GM18951 (cell line): ENCODE measurements at regions not wholly inside any gene's neighbourhood (a gene's known extent, or its start where the extent isn't known, plus 50 kb on each side); places are given as distances from the start of the nearest gene placed in this dataset.
"Not testable (repeated sequence)": the region's sequence is repeated elsewhere in the genome, so short reads cannot be mapped to it uniquely, and the experiment has no call there.

Experiments used
- POLR2A ChIP-seq: IDR thresholded peaks from 4 replicates; pipeline ENCODE4 v1.6.1; 2011; ENCODE audit warnings: mild to moderate bottlenecking; ENCODE audit not compliant: insufficient read length, insufficient read depth; ENCODE audit errors: extremely low read depth
- in situ Hi-C: fragments of 300-500 bp; cut with MboI; formaldehyde crosslinking; loops from one replicate; pipeline ENCODE4 v1.12.0; 2022; ENCODE audit warnings: low sequenced_read_pairs, mixed read lengths, inconsistent platforms; ENCODE audit not compliant: unreplicated experiment

DNA sequence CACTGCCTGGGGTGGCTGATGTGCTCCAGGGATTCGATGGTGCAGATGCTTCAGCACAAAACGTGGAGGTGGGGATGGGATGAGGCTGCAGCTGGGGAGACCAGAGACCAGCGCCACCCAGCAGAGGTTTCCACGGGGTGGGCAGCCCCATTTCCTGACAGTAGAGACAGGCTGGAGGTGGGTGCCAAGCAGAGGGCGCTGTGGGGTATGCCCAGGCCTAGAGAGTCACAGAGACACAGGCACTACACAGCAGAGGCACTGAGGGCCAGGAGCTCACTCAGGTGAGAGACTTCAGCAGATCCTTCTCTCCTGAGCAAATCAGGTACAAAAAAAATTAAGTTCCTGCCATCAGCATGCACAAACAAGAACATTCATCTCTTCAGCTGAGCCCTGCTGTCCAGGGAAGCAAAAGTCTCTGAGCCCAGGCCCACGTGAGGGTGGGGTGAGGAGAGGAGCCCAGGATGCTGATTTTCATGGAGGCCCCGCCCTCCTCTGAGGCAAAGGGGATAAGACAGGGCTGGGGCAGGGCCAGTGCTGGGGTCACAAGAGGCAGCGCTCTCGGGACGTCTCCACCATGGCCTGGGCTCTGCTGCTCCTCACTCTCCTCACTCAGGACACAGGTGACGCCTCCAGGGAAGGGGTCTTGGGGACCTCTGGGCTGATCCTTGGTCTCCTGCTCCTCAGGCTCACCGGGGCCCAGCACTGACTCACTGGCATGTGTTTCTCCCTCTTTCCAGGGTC lies 53.1 kb downstream of the GGTLC2 start:
- in situ Hi-C loops = no loop called here
- no peak for TF ChIP-seq POLR2A

DNA sequence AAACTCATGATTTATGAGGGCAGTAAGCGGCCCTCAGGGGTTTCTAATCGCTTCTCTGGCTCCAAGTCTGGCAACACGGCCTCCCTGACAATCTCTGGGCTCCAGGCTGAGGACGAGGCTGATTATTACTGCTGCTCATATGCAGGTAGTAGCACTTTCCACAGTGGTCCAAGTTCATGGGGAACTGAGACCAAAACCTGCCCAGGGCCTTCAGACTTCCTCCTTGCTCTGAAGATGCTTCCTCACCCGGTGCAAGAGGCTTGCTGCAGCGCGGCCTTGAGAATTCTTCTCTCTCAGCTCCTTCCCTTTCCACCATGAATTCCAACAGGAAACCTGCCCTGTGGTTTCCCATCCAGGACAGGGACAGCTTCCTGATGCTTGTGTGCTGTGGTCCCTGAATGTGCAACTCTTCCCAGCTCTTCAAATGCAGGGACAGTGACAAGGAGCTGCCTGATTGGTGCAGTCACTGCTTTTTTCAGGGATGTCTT lies 53.9 kb downstream of the GGTLC2 start:
- no peak for TF ChIP-seq POLR2A
- in situ Hi-C loops = no loop called here

DNA sequence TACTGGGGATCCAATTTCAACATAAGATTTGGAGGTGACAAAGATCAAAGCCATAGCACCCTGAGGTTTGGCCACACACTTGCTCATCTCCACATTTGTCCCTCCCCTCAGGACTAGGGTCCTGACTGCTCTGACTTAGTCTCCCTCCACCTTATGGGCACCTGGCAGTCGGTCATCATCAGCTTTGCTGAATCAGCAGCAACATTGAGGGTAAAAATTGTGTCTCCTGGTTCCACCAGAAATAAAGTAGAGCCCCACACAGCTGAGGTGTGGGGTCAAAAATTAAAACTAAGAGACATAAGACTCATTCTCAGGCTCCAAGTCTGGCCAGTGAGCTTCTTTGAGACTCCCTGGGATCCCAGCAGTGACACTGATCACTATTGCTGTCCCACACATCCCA lies 56.2 kb downstream of the GGTLC2 start:
- TF ChIP-seq POLR2A = no peak
- in situ Hi-C loops = no loop called here

DNA sequence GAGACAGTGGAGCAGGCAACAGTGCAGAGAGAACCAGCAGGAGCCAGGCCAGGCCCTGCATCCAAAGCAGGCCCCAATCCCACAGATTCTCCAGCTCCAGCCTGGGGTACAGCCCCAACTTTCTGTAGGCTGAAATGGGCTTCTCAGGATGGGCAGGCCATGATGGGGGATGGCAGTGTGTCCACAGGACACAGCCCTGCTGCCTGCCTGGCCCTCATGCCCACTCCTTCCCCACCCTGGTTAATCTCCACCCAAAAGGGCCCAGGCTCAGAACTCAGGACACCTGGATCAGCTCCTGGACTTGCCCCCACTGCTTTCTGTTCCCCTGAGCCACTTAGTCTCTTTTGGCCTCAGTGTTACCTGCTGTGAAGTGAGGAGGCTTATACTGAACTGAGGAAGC lies 57.1 kb downstream of the GGTLC2 start:
- in situ Hi-C loops = not testable (repeated sequence)

DNA sequence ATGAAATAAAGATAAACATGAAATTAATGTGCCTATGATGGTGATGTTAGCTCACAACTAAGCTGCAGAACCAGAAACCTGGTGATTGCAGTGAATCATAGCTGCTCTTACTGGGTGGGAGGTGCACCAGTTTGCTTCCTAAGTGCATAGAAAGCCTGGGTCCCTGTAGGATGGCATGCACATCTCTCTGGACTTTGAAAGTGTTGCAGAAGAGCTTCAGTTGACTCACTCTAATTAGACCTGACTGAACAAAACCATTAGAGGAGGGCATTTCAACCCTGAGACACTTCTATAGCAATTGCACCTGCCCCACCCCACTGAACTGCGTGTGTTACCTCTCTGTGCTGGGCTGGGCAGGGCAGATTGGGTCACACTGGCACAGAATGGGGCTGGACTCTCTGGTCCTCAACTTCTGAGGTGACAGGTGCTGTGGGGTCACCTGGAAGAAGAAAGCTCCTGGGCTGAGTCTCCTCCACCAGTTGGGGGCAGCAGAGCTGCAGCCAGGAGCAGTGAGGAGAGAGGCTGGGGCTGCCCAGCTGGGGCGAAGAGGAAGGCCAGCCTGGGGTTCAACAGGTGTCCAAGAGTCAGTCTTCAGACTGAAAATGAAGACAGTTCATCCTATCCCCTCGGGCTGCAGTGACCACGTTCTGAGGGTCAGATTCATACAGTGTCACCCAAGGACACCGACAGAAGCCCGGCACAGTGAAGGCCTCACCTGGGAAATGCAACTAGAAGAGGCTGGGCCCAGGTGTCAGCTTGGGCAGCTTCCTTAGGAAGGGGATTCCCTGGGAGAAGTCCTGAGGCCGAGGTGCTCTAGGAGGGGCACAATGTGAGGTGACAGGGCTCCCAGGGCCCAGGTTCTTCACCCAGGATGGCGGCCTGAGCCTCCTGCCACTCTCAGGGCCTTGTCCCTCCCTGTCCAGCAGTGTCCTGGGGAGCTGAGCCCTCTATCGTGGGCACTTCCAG lies 58.1 kb downstream of the GGTLC2 start:
- in situ Hi-C loops = no loop called here
- TF ChIP-seq POLR2A = no peak

DNA sequence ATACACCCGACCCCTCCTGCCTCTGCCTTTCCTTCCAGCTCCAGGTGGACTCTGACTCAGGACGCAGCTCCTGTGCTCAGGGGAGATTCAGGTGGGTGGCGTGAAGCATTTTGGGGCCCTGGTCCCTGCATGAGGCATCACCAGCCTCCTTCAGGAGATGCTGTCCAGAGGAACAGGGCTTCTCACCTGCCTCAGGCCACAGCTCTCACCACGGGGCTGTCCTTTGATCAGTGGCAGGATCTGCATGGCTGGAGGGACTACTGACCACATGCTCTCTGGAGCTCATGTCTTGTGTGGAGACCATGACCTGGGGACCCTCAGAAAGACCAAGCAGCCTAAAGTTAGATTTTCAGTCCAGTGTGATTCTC lies 58.8 kb downstream of the GGTLC2 start:
- in situ Hi-C loops = no loop called here
- no peak for TF ChIP-seq POLR2A

DNA sequence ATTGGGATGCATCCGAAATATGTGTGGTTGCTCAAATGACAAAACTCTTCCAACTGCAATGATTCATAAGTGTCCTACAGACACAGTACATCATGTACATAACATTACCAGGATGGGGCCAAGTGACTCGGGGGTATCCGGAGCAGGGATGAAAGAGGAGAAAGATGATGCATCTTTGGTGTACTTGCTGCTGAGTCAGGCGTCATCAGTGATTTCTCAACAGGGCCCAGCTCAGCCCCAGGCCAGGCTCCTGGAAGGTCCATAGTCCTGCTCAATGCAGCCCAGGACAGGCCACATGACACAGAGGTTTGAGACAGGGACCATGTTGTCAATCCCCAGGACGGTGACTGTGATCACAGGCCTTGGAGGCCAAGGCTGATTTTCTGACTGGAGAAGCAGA lies 59.3 kb downstream of the GGTLC2 start:
- TF ChIP-seq POLR2A = no peak
- in situ Hi-C loops = no loop called here

DNA sequence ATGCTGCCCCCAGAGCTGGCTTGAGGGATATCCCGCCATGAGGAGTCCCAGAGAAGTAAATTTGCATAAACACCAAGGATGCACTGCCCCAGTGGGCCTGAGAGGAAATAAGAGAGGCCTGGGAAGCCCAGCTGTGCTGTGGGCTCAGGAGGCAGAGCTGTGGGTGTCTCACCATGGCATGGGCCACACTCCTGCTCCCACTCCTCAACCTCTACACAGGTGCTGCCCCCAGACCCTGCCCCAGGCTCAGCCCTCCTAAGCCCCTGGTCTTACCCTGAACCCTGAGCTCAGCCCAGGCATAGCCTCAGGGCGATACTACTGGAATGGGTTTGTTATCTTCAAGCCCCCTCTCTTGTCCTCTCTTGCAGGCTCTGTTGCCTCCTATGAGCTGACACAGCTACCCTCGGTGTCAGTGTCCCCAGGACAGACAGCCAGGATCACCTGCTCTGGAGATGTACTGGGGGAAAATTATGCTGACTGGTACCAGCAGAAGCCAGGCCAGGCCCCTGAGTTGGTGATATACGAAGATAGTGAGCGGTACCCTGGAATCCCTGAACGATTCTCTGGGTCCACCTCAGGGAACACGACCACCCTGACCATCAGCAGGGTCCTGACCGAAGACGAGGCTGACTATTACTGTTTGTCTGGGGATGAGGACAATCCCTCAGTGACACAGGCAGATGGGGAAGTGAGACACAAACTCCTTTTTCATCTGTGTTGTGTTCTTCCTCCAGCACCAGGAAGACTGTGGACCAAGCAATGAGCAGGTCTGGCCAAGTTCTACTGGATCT lies 59.9 kb downstream of the GGTLC2 start:
- no peak for TF ChIP-seq POLR2A
- in situ Hi-C loops = no loop called here

DNA sequence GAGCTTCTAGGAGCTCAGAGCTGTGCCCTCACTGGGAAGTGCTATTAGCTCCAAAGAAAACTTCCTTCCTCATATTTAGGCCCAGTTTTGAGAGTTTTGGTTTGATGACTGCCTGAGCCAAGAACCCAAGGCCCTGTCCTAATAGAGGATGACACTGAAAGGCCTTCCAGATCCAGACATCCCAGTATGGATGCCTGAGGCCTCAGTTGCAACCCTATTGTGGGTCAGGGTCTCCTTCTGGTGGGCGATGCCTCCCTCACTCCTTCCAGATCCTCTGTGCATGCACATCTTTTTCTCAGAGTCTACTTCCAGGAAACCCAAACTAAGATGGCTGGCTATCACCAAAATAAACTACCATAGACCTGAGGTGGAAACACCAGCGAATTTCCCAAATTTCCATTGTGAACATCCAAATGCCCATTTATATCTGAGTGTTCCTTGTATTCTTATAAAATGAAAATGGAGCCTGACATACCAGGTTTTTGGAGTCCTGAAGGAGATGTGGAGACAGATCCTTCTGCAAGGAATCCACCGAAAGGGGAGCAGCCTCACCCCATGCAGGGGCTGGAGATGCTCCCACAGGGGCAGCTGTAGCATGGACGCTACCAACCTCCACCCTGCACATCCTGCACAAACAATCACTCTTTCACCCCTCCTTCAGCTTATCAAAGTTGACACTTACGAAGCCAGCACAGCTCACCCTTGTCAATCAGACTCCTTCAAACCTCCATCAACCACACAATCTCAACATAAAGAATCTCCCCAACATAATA lies 61.1 kb downstream of the GGTLC2 start:
- no peak for TF ChIP-seq POLR2A
- in situ Hi-C loops = no loop called here

DNA sequence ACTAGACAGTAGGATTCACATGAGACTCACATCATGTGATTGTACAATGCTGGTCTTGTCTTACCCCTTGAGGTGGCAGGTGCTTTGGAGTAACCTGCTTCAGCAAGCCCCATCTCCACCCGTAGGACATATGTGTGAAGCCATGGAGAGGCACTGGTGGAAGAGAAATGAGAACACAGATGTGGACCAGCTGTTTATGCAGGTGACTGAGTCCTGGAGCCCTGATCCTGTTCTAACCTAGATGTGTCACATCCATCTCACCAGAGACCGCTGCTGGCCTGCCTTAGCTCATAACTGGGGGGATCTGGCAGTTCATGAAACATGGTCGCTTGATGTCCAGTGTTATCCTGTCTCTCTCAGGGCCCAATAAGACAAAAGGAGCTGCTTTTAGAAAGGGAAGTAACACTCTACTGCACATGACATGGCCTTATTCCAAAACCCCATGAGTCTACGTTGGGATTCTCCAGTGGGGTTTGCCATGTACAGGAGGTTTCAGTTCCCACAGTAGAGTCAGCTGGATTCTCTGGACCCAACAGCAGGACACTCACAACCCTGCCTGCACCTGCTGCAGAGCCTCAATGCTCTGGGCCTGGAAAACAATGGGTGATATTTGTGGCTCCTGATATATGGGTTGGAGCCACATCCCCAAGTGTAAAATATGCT lies 62.0 kb downstream of the GGTLC2 start:
- in situ Hi-C loops = no loop called here
- TF ChIP-seq POLR2A = no peak

DNA sequence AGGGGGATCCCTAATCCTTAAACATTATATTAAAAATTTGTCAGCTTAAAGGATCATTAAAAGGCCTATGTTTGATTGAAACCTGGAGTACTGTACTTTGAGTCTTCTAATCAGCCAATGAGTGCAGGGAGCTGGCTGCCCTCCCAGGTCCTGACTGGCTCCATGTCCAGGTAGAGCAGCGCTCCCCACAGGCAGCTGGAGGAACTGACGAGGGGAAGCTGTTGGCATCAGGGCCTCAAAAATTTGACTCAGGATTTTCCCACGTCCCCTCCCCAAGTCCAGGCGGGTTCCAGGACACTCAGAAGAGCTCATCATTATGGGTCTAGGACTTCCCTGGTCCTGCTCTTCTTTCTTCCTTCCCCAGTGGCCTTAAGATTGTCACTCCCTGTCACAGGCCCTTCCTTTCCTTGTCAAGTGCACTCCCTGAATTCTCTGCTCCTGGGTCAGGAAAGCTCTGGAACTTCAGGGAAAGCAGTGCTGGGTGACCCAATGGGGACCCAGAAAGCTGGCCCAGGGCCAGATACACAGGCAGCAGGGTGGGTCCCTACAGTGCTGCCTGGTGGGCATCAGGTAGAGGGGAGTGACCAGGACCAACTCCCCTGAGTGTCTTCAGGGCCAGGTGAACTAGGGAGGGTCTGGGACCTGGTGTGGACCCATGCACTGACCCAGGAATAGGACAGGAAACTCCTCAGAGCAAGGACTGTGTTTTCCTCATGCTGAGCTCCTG lies 65.5 kb downstream of the GGTLC2 start:
- no peak for TF ChIP-seq POLR2A
- in situ Hi-C loops = no loop called here

DNA sequence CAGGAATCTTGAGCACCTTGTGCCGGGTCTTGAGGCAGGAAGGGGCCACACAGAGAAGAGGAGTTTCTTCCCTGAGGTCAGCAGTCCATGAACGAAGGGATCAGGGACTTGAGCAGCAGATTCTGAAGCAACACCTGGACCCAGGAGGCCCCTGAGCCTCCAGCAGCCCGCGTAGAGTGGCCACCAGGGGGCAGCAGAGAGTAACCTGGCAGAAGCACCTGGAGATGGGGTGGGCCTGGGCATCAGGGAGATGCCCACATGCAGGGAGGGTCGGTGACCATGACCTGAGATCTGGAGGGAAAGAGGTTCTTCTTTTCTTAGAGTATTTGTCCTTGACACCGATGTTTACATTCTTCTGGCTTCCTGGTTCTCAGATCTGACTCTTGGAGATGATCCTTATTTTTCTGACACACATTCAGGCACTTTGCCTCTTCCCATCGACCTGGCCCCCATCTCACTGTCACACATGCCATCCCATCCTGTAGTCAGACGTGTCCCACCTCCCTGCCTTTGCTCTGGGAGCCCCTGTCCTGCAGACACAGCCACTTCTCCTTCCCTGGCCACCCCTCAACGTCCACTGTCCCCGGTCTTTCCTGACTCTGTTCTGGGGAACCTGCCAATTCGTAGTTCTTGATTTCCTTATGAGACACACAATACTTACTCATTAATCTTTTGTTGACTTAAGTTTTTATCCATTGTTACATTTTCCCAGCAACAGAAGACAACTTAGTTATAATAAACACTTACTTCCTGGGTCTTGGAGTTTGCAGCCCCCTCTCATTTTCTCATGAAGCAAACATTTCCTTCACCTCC lies 66.5 kb downstream of the GGTLC2 start:
- no peak for TF ChIP-seq POLR2A
- in situ Hi-C loops = no loop called here
